Fibroblast of upper back skin (primary cell): ENCODE measurements at regions not wholly inside any gene's neighbourhood (a gene's known extent, or its start where the extent isn't known, plus 50 kb on each side); places are given as distances from the start of the nearest gene placed in this dataset.

Experiments used
- DNase-seq: peaks from one replicate; pipeline ENCODE4 v3.0.0-alpha.2; 2013

- no peak for DNase-seq
These were observed 673.8 kb upstream of the SALL3 start for GRCh38 chr18:78305789-78306188.

- no peak for DNase-seq
These were observed 670.3 kb upstream of the SALL3 start for GRCh38 chr18:78309307-78309706.

GRCh38 chr18:78309924-78310323, 669.7 kb upstream of the SALL3 start:
- no peak for DNase-seq

- no peak for DNase-seq
These were observed 660.4 kb upstream of the SALL3 start for GRCh38 chr18:78319264-78319663.

- no peak for DNase-seq
These were observed 659.7 kb upstream of the SALL3 start for GRCh38 chr18:78319961-78320360.

GRCh38 chr18:78321402-78321801, 658.2 kb upstream of the SALL3 start:
- no peak for DNase-seq

GRCh38 chr18:78323453-78324197, 656.0 kb upstream of the SALL3 start:
- DNase-seq, result no peak

GRCh38 chr18:78327643-78328042, 652.0 kb upstream of the SALL3 start:
- DNase-seq, result no peak

GRCh38 chr18:78330766-78331165, 648.9 kb upstream of the SALL3 start:
- DNase-seq, result no peak

GRCh38 chr18:78352910-78353309, 626.7 kb upstream of the SALL3 start:
- DNase-seq, result no peak

- no peak for DNase-seq
These were observed 617.4 kb upstream of the SALL3 start for GRCh38 chr18:78362198-78362597.

GRCh38 chr18:78363556-78364387, 615.8 kb upstream of the SALL3 start:
- DNase-seq, result no peak

GRCh38 chr18:78364388-78364960, 615.1 kb upstream of the SALL3 start:
- no peak for DNase-seq

- DNase-seq, result no peak
These were observed 611.6 kb upstream of the SALL3 start for GRCh38 chr18:78367996-78368395.

GRCh38 chr18:78368726-78369125, 610.9 kb upstream of the SALL3 start:
- no peak for DNase-seq

GRCh38 chr18:78376046-78376445, 603.6 kb upstream of the SALL3 start:
- DNase-seq, result no peak

GRCh38 chr18:78378403-78378802, 601.2 kb upstream of the SALL3 start:
- no peak for DNase-seq

- DNase-seq, result no peak
These were observed 600.6 kb upstream of the SALL3 start for GRCh38 chr18:78378983-78379382.

GRCh38 chr18:78390348-78390951, 589.2 kb upstream of the SALL3 start:
- no peak for DNase-seq

GRCh38 chr18:78390952-78391348, 588.7 kb upstream of the SALL3 start:
- DNase-seq, result no peak

GRCh38 chr18:78393086-78393862, 586.3 kb upstream of the SALL3 start:
- no peak for DNase-seq

- DNase-seq, result no peak
These were observed 583.5 kb upstream of the SALL3 start for GRCh38 chr18:78396077-78396476.

- DNase-seq, result no peak
These were observed 582.9 kb upstream of the SALL3 start for GRCh38 chr18:78396756-78397155.
